ENCODE measurements at regions not wholly inside any gene's neighbourhood (a gene's known extent, or its start where the extent isn't known, plus 50 kb on each side); places are given as distances from the start of the nearest gene placed in this dataset.

DNA sequence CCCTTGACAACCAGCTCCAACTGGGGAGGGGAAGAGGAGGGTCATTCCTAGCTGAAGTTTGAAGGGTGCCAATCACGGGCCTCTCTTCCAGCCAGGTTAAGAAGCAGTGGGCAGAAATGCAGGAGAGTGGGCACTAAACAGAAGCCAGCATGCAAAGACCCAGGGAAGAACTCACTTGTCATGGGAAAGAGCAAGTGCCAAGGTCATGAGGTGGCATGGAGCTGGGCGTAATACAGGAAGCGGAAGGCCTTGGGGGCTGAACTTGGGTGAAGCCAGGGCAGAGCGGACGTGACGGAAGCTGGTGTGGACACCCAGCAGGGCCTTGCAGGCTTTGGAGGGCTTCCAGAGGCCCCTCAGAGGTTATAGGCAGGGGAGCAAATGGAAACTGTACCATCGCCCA, 302.1 kb downstream of the MAF start:
- TF ChIP-seq, protein P1, sequence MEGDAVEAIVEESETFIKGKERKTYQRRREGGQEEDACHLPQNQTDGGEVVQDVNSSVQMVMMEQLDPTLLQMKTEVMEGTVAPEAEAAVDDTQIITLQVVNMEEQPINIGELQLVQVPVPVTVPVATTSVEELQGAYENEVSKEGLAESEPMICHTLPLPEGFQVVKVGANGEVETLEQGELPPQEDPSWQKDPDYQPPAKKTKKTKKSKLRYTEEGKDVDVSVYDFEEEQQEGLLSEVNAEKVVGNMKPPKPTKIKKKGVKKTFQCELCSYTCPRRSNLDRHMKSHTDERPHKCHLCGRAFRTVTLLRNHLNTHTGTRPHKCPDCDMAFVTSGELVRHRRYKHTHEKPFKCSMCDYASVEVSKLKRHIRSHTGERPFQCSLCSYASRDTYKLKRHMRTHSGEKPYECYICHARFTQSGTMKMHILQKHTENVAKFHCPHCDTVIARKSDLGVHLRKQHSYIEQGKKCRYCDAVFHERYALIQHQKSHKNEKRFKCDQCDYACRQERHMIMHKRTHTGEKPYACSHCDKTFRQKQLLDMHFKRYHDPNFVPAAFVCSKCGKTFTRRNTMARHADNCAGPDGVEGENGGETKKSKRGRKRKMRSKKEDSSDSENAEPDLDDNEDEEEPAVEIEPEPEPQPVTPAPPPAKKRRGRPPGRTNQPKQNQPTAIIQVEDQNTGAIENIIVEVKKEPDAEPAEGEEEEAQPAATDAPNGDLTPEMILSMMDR (IDR thresholded peaks at IDR 0.05): no peak
- TF ChIP-seq POLR2A (IDR thresholded peaks at IDR 0.05) (no peak), EP300 (IDR thresholded peaks at IDR 0.05) (no peak)

All from tibial nerve (tissue), 4 donors.